ENCODE measurements at regions not wholly inside any gene's neighbourhood (a gene's known extent, or its start where the extent isn't known, plus 50 kb on each side); places are given as distances from the start of the nearest gene placed in this dataset.
A peak's percentile ranks its signal among the peaks of the same experiment; 100 is the strongest.
"Not testable (repeated sequence)": the region's sequence is repeated elsewhere in the genome, so short reads cannot be mapped to it uniquely, and the experiment has no call there.

GRCh38 chr7:109879287-109879828 is 1211.6 kb upstream of the LRRN3 start:
- no peak for TF ChIP-seq CTCF (conservative IDR thresholded peaks at IDR 0.05; ENCODE audit: low read depth, low read length)
- no peak for DNase-seq (ENCODE audit: low read depth)
- H3K4me3 ChIP-seq (ENCODE audit: low read length), result no peak overlapping the region

- no peak overlapping the region for H3K4me3 ChIP-seq (ENCODE audit: low read length)
- no peak for DNase-seq (ENCODE audit: low read depth)
Measured at GRCh38 chr7:109890622-109891021, 1200.3 kb upstream of the LRRN3 start.

GRCh38 chr7:109893231-109893630 is 1197.7 kb upstream of the LRRN3 start:
- no peak for TF ChIP-seq CTCF (conservative IDR thresholded peaks at IDR 0.05; ENCODE audit: low read depth, low read length)
- DNase-seq (ENCODE audit: low read depth), result no peak
- H3K4me3 ChIP-seq (ENCODE audit: low read length), result no peak overlapping the region

More at GRCh38 chr7:109890622-109891021, 1200.3 kb upstream of the LRRN3 start:
- TF ChIP-seq CTCF (conservative IDR thresholded peaks at IDR 0.05; ENCODE audit: low read depth, low read length), result no peak

- no peak for TF ChIP-seq CTCF (conservative IDR thresholded peaks at IDR 0.05; ENCODE audit: low read depth, low read length)
- no peak for DNase-seq (ENCODE audit: low read depth)
- H3K4me3 ChIP-seq (ENCODE audit: low read length), result no peak overlapping the region
Measured at GRCh38 chr7:109895536-109895935, 1195.4 kb upstream of the LRRN3 start.

GRCh38 chr7:109901926-109902325 is 1189.0 kb upstream of the LRRN3 start:
- H3K4me3 ChIP-seq (ENCODE audit: low read length), result no peak overlapping the region
- peak; percentile 64 for DNase-seq (ENCODE audit: low read depth)
- no peak for TF ChIP-seq CTCF (conservative IDR thresholded peaks at IDR 0.05; ENCODE audit: low read depth, low read length)

- H3K4me3 ChIP-seq (ENCODE audit: low read length); DNase-seq (ENCODE audit: low read depth): not testable (repeated sequence)
Measured at GRCh38 chr7:109905368-109906065, 1185.4 kb upstream of the LRRN3 start.

GRCh38 chr7:109915670-109916069 is 1175.3 kb upstream of the LRRN3 start:
- H3K4me3 ChIP-seq (ENCODE audit: low read length), result no peak overlapping the region
- no peak for TF ChIP-seq CTCF (conservative IDR thresholded peaks at IDR 0.05; ENCODE audit: low read depth, low read length)
- no peak for DNase-seq (ENCODE audit: low read depth)
